NCI-H2171 (cell line): ENCODE measurements at regions not wholly inside any gene's neighbourhood (a gene's known extent, or its start where the extent isn't known, plus 50 kb on each side); places are given as distances from the start of the nearest gene placed in this dataset.
"Not testable (repeated sequence)": the region's sequence is repeated elsewhere in the genome, so short reads cannot be mapped to it uniquely, and the experiment has no call there.

ENCODE experiments used
- DNase-seq: peaks from one replicate; lab custom pipeline; 2025; lab: John Stamatoyannopoulos, UW

- no peak for DNase-seq
Observed at GRCh38 chr5:87746891-87747377, 334.2 kb upstream of the CCNH start.

- DNase-seq: no peak
Observed at GRCh38 chr5:87746341-87746740, 333.6 kb upstream of the CCNH start.

- no peak for DNase-seq
Observed at GRCh38 chr5:87741881-87742280, 329.2 kb upstream of the CCNH start.

GRCh38 chr5:87735923-87736322 is 323.2 kb upstream of the CCNH start:
- no peak for DNase-seq

- DNase-seq: no peak
Observed at GRCh38 chr5:87733897-87734296, 321.2 kb upstream of the CCNH start.

DNA sequence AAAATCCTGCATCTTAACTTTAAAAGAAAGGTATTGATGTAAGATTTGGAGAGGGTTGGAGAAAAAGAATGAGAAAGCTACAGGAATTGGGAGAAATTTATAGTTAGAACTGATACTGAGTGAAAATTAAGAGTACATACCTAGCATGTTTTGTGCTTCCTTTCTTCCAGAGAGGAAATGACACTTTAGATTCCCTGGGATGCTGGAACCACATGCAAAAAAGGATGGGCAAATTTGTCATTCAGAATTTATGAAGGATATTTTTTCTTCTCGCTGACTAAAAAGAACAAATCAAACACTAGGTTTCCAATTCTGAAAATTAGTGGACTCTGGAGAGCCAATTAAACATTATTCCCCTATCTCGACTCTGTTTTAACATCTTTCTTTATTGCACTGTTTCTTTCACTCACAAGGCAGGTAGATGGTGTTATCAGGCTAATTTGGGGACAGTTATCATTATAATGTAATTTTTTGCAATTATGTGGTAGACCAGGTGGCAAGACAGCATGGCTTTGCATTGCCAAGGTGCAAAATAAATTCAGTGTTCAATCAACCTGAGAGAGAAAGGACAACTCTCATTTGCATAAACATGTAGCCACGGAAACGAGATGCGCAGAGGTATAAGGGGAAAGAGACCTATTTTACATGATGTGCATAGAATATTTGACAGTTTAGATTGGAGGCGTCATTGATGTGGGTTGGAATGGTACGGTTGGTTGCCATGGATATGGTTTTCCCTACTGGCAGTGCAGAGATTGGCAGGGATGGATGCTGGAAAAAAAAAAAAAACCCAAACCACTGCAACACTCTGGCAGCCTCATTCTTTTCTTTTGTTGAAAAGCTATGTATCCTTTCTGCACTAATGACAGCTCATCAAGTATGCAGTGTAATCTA is 320.4 kb upstream of the CCNH start:
- DNase-seq: no peak

DNA sequence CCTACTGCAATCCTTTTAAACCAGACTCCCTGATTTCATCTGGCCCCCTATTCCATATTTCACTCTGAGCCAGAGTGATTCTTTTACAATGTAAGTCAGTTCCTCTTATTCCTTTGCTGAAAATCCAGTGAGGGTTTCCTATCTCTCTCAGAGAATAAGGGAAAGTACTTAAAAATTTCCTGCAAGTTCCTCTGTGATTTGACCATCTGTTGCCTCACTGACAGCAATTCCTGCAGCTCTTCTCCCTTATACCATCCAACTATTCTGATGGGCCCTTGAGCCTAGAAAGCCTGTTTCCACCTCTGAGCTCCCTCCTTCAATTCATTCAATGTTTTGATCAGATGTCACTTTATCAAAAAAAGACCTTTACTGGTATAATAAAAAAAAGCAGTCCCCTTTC is 317.1 kb upstream of the CCNH start:
- no peak for DNase-seq

- DNase-seq: no peak
Observed at GRCh38 chr5:87722286-87722685, 309.6 kb upstream of the CCNH start.

DNA sequence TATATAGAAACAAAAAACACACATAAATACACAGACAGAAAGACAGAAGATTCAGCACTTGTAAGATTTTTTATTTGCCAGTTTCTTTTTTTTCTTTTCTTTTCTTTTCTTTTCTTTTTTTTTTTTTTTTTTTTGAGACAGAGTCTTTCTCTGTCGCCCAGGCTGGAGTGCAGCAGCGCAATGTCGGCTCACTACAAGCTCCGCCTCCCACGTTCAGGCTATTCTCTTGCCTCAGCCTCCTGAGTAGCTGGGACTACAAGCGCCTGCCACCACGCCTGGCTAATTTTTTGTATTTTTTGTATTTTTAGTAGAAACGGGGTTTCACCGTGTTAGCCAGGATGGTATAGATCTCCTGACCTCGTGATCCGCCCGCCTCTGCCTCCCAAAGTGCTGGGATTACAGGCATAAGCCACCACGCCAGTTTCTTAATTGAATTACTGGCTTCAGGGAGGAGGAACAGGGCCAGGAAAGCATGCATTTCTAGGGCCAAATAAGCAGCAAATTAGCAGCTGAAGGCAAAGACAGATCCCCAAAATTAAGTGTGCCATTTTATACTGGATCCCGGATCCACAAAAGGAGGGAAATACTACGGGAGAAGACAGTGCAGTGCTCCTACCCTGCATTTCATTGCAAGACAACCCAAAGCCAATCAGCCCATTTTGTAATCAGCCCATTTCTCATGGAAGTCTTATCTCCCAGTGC is 305.6 kb upstream of the CCNH start:
- not testable (repeated sequence) for DNase-seq

- no peak for DNase-seq
Observed at GRCh38 chr5:87717761-87718160, 305.0 kb upstream of the CCNH start.

- DNase-seq: no peak
Observed at GRCh38 chr5:87705876-87706275, 293.1 kb upstream of the CCNH start.

GRCh38 chr5:87686975-87687374 is 274.2 kb upstream of the CCNH start:
- no peak for DNase-seq

DNA sequence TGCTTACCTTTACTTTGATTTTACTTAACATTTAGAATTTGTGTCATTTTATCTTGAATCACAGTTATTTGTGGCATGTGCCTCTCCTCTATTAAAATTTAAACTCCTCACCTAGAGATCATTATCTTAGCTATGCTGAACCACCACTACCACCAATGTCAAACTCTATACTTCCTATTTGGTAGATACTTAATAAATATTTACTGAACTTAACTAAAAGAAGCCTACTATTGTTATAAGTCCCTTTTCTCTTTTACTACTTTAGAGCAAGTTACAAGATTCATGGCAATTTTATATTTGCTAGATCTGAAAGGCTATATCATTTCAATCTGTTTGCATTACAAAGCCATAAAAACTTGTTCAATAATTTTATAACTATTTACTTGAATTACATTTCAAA is 273.3 kb upstream of the CCNH start:
- no peak for DNase-seq

DNA sequence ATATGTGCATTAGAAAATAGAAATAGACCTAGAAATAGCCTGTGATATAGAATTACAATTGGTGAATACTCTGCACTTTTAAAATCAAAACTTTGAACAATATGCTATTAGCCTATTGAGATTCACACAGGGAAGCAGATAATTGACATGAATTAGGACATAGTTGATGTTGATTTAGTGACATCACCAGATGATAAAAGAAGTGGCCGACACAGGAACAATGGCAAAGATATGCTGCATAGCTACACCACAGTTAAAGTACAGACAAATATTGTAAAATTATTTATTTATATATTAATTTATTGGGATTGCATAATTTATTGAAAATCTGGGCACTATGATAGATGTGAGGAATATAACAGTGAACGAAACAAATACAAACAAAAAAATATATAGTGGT is 261.5 kb upstream of the CCNH start:
- DNase-seq: no peak

DNA sequence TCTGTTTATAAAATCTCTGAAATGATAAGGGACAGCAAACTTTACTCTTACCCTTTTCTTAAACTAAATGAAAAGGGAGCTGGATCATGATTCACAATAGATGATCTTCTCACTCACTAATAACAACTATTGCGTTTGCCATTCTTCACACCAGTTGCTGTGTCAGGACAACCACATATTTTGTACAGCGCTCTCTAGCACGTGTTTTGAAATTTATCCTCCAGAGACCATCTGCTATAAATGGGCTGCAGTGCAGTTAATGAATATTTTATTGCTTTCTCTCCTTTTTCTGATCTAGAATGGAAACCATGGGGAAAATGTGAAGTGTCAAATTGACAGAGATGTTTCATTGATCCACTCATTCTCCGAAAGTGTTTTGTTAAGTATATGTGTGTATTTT is 258.4 kb upstream of the CCNH start:
- DNase-seq: no peak

- DNase-seq: no peak
Observed at GRCh38 chr5:87665166-87665565, 252.4 kb upstream of the CCNH start.

DNA sequence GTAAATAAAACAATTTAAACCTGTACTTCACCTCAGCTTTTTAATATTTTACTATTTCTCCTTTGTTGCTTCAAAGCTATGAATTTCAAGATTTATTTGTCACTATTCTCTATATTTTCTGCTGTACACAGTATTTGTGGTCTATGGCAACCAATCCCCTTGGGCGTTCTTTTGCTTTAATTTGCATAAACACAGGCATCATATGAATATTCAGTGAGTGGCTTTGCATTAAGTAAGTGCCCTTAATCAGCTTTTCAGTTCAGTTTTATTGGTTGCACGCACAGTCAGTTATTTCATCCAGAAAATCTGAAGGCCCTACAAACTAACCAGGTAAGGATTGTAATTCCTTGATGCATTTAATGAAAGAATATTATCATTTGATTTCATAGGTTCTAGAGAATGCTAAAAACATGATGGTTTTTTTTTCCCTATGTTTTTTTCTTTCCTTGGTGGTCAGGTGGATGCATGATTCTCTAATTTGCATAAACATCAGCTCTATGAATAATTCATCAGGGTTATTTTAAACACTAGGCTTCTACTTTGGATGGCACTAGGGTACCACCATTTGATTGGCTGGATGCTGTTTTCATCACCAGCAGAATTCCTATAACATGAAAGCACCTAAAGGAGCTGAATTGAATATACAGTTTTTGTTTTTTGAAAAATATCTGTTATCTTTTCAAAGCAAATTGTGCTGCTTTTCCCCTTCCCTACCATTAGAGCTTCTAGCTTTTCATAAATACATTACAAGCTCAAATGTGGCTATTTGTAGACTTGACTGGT is 249.2 kb upstream of the CCNH start:
- DNase-seq: no peak

- no peak for DNase-seq
Observed at GRCh38 chr5:87653242-87653641, 240.5 kb upstream of the CCNH start.

GRCh38 chr5:87650284-87650683 is 237.6 kb upstream of the CCNH start:
- DNase-seq: no peak

GRCh38 chr5:87649455-87649854 is 236.7 kb upstream of the CCNH start:
- no peak for DNase-seq

- no peak for DNase-seq
Observed at GRCh38 chr5:87645224-87645623, 232.5 kb upstream of the CCNH start.

- DNase-seq: no peak
Observed at GRCh38 chr5:87640902-87641301, 228.2 kb upstream of the CCNH start.

DNA sequence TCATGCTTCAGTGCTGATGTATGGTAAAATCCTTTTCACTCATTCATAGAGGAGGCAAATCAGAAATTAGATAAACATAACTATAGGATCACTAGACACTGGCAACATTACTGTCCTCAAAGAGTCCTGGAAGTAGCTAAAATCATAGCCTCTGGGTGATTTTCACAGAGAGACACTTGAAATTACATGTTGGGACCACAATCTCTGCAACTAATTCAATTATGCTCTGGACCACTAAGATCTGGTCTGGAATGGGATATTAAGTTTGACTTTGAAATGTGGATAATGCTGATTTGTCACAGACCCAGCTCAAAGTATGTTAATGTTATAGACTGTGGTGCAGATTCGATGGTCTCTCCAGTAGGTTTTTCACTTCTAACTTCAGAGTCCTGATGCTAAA is 214.6 kb upstream of the CCNH start:
- no peak for DNase-seq
